GM21825 (cell line): ENCODE measurements at regions not wholly inside any gene's neighbourhood (a gene's known extent, or its start where the extent isn't known, plus 50 kb on each side); places are given as distances from the start of the nearest gene placed in this dataset.
A peak's percentile ranks its signal among the peaks of the same experiment; 100 is the strongest.

Source experiments
- ATAC-seq: cut with Tn5 transposase; IDR thresholded peaks from one replicate; pipeline ENCODE4 v1.9.1; 2021; ENCODE audit warnings: mild to moderate bottlenecking, moderate library complexity; ENCODE audit not compliant: unreplicated experiment

DNA sequence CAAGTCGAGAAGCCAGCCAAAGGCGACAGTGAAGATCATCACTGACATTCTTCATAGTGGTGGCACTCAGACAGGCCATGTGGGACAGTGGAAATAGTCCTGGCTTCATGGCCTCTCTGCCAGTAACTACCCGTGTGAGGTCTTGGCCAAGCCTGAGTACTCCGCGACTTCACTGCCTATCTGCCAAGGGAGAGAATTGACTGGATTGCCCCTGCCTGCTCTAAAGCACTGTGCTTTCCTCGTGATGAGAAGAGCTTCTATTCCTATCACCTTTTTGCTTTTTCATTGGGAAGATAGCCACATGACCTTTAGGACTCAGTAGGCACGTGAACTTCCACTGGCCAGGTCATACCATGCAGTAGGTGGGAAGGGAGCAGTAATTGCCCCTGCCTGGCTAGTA lies 239.3 kb downstream of the HAUS1 start:
- no peak for ATAC-seq

DNA sequence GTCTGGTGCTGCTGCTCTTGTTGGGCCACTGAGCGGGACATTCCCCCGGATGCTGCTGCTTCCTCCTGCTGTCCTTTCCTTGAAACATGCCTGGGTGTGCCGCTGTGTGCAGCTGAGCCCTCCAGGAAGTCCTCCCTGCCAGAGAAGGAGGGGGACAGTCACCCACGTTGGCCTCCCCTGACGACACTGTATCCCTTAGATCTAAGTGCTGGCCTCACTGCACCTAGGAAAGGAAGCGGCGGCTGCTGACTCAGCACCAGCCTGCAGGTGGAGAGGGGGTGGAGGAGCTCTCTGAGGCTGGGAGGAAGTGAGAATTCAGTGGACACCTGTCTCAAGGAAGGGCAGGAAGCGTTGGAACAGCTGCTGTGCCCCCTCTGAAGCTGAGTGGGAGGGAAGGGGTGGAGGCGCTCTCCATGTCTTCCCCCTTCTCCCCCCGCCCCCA lies 239.8 kb downstream of the HAUS1 start:
- ATAC-seq, result peak; percentile 77

DNA sequence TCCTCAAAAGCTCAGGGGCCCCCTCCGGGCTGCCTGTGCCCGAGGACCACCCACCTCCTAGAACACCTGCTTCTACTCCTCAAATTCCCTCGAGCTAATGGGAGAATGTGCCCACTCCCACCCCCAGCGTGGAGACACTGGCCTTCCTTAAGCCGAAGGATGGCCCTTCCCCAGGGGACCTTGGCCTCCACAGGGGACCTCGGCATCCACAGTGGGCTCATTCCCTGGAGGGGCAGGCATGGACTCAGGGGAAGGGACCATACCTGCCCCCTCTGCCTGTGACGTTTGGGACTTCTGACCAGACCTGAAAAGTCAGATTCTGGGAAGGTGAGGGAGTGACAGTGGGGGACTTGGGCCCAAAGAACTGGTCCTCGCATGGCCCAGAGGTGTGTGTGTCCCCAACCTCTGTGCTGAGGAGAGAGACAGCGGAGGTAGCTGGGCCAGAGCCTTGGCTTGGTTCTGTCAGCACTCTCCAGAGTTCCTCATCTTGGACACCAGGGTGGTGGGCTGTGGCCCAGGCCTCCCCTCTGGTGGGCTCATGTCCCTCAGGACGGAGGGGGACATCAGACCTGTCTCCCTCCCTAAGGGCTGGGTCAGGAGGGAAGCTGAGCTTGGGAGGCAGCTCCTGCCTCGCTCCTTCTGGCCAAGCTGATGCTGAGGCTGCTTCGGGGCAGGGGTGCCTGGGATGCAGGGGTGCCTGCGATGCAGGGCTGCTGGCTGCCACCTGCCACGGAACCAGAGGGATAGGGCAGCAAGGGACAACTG lies 240.4 kb downstream of the HAUS1 start:
- ATAC-seq, result no peak

DNA sequence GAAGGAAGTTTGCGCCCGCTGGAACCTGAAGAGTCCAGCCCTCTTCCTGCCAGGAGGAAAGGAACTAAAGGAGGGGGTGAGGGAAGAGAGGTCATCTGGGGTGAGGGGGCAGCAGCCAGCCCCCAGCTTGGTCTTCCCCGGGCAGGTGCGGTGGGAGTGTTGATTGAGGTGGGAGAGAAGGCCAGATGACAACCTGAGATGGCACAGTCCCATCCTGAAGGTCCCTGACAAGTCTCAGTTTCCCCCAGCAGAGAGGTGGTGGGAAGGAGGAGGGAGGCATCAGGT lies 240.9 kb downstream of the HAUS1 start:
- ATAC-seq, result no peak

DNA sequence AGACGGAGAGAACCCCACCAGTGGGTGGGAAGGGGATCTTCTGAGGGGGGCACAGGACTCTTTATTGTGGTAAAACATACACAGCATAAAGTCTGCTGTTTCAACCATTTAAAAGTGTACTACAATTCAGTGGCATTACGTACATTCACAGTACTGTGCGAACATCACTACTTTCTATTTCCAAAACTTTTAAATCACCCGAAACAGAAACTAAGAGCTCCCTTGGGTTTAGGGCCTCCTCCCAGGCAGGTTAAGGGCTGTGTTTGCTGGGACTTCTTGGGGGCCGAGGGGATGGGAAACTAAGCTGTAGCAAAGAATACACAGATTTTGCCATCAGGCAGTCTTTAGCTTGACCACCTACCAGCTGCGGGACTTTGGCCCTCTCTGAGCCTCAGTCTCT lies 242.0 kb downstream of the HAUS1 start:
- ATAC-seq, result no peak

DNA sequence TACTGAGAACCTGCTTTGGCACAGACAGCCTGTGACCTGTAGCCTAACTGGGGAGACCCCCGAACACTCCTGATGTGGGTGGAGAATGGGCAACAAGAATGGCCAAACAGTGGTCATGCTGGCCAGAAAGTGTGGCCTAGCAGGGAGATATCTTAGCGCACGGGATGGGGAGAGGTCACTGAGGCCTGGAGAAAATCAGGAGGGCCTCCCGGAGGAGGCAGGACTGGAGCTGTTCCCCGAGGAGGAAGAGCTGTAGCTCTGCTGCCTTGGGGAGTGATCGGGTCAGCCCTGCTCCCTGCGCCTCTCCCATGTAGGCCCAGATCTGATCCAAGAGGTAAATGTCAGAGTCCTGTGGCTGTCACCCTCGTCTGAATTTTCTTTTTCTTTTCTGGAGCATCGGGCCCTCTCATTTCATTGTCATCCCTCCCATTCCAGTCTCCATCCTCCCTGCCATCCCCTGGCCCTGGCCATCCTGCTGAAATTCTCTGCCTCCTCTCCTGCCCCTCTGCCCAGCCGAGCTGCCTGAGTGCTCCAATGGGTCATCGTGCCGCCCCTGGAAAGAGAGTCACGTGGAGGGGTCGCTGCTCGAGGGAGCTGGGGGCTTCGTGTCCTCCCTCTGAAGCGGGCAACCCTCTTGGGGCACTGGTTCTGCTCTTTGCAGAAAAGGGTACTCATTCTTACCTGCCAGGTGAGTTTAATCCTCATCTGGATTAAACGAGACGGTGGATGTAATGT lies 242.9 kb downstream of the HAUS1 start:
- ATAC-seq, result no peak

DNA sequence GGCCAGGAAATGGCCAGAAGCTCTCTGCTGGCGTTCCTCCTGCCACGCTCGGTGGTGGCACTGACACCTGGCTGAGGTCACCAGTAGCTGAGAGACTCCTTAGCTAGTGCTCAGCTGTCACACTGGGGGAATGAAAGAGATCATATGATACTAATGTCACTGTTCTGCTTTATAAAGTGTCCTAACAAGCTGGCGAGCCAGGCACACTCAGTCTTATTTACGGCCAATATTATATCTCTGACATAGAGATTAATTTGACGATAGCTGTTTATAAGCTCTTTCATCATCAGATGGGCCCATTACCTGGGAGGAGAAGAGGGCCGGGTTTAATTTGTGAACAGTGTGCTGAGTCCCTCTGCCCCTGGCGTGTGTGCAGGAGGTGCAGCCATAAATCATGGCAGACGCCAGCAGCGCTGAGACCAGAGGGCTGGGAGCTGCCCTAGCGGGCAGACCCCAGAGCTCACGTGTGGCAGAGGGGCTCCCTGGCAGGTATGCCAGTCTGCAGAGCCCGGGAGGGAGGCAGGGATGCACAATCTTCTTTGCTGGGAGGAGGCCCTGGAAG lies 246.5 kb downstream of the HAUS1 start:
- ATAC-seq, result no peak

DNA sequence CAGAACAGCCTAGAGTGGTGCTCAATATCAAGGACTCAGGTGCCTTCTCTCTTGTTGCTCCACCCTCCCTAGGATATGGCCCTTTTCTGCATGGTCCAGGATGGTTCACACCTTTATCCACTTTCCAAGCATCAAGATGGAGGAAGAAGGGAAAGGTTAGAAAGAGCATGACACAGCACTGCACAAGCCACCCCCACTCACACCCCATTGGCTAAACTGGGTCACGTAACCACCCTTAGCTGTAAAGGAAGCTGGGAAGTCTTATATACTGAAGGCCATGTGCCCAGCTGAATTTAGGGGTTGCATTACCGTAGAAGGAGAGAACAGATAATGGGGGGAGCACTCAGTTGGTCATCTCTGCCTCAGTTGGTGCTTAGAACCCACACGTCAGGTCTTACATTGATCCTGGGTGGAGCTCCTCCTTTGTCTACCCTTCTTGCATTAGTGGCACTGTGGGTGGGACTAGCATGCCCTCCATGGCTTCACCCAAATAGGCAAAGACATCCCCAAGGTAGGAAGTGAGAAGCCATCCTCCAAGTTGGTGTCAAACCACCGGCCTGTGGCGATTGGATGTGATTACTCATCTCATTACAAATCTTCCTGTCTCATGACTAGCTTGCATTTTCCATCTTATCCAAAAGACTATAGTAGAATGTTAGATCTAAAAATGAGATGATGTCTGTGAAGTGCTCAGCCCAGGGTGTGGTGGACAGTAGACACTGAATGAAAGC lies 248.5 kb downstream of the HAUS1 start:
- no peak for ATAC-seq

DNA sequence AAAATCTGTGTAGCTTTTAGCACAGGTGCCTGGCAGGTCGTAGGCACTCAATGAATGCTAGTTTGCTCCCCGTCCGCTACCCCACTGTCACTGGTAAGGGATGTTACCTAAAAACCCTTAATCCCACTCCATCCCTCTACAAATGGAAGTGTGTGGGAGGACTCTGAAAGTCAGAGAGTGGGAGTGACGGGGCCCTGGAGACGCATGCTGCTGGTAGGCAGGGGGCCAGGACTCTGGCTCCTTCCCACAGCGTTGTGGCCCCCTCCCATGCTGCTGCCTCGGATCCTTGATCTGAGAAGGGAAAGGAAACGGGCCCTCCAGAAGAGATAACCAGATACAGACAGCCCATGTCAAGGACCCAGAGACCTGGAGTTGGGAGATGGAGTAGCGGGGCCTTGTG lies 249.3 kb downstream of the HAUS1 start:
- ATAC-seq, result no peak

DNA sequence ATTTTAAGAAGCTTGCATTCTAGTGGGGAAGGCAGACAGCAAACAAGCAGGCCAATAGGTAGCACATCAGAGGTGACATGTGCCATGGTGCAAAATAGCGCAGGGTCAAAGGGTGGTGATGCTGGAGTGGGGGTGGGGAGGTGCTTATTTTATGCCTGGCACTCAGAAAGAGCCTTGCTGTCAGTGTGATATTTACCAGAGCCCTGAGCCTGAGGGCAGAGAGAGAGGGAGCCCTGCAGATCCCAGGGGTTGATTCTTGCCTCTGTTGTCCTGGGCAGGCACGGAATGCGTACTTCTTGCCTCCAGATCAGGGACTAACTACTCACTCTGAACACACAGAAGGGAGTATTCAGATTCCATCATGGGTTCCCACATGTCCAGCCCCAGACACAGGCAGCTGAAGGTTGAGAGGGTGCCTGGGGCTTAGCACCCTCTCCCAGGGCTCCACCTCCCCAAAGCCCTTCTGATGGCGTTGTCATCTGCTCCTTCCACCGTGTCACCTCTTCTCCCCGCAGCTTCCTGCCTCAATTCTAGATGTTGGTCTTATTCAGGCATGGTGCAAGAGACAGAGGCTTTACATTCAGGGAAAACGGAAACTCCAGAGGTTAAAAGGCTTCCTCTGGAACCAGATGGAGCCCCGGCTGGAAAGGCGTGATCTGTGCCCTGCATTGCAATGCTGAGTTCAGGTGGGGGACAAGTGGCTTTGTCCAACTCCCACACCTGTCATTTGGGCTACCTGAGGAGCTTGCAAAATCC lies 252.3 kb downstream of the HAUS1 start:
- no peak for ATAC-seq

DNA sequence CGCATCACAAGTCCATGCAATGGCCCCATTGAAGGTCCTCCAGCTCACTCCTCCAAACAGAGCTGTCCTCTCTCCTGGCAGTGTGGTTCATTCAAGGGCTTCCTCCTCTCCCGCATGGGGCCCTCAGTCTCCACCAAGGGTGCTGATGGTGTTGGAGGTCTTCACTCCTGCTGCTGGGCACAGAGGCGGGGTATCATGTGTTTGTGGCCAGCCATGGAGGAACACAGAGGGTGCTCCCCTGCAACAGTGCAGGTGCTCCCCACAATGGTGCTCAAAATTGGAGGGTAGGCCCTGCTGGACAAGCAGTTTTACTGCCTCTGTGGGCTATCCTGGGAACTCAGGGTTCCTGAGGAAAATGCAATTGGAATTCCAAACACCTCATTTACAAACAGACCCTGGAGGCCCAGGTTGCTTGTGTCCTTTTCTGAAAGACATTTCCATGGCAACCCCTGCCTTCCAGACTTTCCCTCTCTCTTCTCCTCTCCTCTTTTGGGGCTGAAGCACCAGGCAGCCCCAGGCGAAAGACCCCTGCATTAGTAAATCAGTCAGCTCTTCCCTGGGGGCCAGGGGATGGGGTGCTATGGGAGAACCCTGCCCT lies 256.0 kb downstream of the HAUS1 start:
- ATAC-seq, result no peak

DNA sequence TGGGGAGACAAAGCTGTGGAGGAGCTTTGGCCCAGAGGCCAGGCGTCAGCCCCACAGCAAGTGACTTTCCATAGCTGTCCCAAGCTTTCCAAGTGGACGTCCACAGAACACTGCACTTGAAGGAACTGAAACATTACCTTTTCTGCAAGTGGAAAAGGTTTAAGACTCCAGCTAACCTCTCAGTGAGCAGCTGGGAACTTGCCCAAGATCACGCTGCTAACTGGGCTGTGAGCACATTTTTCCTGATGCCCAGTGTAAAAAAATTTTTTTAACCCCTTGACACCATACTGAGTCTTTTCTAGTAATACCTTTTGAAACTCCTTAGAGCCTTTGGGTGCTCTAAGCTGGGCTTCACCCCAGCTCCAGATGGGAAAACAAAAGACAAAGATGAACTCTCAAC lies 256.7 kb downstream of the HAUS1 start:
- no peak for ATAC-seq

DNA sequence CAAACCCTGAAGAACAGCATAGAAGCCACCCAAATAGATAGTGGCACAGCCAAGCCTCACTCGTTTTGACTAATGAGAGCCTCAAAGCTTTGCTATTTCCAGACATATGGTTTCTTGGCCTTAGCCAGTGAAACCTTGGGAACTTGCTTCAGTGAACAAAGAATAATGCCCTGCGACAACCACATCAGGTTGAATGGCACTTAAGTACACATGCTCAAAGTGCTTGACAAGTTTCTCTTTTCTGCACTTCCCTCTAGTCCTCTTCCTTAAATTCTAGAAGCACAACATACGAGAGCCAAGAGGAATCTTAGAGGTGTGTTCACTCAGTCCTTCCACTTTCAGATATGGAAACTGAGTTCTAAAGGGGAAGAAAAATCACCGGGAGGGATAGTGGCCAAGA lies 258.3 kb downstream of the HAUS1 start:
- ATAC-seq, result no peak

DNA sequence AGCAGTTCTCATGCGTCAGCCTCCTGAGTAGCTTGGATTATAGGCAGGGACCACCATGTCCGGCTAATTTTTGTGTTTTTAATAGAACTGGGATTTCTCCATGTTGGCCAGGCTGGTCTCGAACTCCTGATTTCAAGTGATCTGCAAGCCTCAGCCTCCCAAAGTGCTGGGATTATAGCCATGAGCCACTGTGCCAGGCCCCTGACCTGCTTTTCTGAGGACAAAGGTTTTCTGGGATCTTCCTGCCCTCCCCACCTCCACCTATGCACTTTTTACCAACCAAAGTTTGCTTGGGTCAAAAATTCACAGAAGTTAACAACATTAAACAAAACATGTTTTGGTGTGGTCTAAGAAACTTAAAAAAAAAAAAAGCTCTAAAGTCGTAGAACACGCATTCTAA lies 259.9 kb downstream of the HAUS1 start:
- no peak for ATAC-seq

DNA sequence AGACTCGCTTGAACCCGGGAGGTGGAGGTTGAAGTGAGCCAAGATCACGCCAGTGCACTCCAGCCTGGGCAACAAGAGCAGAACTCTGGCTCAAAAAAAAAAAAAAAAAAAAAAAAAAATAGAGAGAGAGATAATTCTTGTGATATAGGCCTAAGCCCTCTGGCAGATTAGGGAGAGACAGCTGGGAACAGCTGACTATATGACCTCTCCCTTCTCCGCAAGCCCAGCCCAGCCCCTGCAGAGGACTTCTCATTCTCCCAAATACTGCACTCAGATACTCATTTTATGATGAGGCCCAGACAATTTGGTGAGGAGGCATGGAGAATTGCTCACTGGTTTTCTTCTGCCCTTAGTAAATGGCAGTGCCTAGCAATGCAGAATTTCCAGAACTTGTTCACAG lies 262.0 kb downstream of the HAUS1 start:
- ATAC-seq, result no peak

DNA sequence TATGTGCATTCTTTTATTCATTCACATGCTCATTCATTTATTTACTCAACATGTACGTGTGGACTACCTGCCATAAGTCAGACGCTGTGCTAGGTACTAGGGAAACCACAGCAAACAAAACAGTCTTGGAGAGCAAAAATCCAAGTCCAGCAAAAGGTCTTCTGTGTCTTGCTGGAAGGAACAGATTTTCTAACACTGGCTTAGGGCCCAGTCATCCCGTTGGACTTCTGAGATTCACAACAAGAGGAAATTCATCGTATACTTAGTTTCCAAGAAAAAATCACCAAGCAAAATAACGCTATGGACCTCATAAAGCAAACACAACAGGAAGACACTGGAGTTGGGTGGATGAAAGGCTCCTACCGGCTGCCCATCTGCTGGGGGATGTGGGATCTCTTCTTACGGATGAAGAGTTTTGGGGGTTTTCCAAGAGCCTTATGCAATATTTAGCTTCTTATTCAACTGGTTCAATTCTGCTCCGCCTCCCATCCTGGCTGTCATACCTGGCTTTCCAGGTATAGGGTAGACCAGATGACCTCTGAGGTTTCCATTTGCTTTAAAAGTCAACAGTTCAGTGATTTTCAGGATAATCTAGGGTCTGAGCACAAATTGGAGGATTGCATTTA lies 262.7 kb downstream of the HAUS1 start:
- no peak for ATAC-seq

DNA sequence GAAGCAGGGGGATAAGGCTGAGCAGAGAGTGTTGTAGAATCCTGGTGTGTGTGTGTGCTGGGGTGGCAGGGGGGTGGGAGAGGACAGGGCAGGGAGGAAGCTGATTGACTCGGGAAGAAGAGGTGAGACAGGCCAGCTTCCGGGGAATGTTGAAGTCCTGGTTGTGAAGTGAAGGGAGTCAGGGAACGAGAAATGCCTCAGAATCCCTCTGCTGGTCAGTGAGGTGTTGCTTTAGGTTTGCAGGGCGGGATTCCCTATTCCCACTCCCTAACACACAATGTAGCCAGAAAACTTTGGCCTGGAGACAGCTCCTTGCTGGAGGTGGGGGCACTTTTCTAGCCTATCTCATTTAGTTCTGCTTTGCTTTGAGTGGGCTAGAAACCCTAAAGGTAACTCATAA lies 265.1 kb downstream of the HAUS1 start:
- ATAC-seq, result no peak

DNA sequence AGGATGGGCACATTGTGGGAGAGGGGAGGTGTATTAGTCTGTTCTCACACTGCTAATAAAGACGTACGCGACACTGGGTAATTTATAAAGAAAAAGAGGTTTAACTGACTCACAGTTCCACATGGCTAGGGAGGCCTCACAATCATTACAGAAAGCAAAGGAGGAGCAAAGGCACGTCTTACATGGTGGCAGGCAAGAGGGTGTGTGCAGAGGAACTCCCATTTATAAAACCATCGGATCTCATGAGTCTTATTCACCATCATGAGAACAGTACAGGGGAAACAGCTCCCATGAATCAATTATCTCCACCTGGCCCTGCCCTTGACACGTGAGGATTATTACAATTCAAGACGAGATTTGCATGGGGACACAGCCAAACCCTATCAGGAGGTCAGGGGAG lies 266.7 kb downstream of the HAUS1 start:
- no peak for ATAC-seq

DNA sequence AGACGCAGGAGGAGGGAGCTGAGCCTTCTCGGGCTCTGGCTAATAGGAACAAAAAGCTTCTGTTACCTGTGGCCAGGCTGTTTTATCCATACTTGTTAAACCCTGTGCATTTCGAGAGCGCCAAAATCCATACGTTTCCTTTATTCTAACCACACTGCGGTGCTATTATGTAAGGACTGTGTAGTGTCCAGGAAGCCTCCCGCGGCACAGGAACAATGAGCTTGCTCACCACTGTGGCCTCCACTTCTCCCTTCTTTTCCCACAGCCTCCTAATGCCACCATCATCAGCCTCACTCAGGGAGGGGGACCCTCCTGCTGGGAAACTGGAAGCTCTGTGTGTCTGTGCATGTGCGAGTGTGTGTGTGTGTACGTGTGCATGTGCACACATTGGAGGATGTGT lies 268.5 kb downstream of the HAUS1 start:
- ATAC-seq, result no peak

DNA sequence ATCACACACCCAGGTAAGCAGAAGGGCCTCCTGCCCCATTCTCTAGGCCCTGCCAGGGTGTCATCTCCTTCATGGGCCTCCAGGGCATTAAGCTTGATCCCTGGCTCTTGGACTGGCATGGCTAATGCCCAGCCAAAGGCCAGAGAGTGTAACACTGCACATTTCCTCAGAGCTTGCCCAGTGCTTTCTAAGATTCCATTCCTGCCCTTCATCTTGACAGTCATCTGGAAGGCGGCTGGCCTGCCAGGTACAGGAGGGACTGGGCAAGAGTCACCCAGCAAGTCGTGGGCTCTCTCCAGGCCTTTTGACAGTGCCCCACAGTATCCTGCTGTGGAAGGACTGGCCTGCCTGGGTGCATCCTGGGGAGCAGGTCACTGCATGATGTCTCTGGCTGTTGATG lies 268.9 kb downstream of the HAUS1 start:
- no peak for ATAC-seq
